Brain microvascular endothelial cell (primary cell): ENCODE measurements at regions not wholly inside any gene's neighbourhood (a gene's known extent, or its start where the extent isn't known, plus 50 kb on each side); places are given as distances from the start of the nearest gene placed in this dataset.
"Not testable (repeated sequence)": the region's sequence is repeated elsewhere in the genome, so short reads cannot be mapped to it uniquely, and the experiment has no call there.

Experiments
- DNase-seq: peaks from one replicate; pipeline ENCODE4 v3.0.0-alpha.2; 2020
- H3K27ac ChIP-seq: fragments of 250-450 bp; sonication (Bioruptor Pico); 2 replicates; pipeline ENCODE4 v1.5.1; 2020; ENCODE audit warnings: mild to moderate bottlenecking, moderate library complexity
- H3K27me3 ChIP-seq: fragments of 250-450 bp; sonication (Bioruptor Pico); replicated peaks from 2 replicates; pipeline ENCODE4 v1.5.1; 2020; ENCODE audit warnings: mild to moderate bottlenecking
- H3K36me3 ChIP-seq: fragments of 250-450 bp; sonication (Bioruptor Pico); replicated peaks from 2 replicates; pipeline ENCODE4 v1.5.1; 2020; ENCODE audit warnings: mild to moderate bottlenecking
- H3K4me3 ChIP-seq: 2 replicates; pipeline ENCODE4 v1.5.1; 2011; ENCODE audit warnings: low read depth, mild to moderate bottlenecking, control low read depth, low read length, moderate library complexity
- CTCF ChIP-seq: IDR thresholded peaks from 2 replicates; pipeline ENCODE4 v1.5.1; 2011; ENCODE audit warnings: low read depth, mild to moderate bottlenecking, moderate library complexity, low read length, control low read depth, inconsistent platforms; ENCODE audit errors: missing control alignments
- in situ Hi-C: cut with HindIII; loops from 2 replicates; pipeline ENCODE4 v1.10.0; 2017; ENCODE audit warnings: low sequenced_read_pairs, low pct_ligation_motif_present

GRCh38 chr5:25458628-25459027 is 813.9 kb upstream of the CDH10 start:
- Histone ChIP-seq H3K36me3 (no peaks in the 10 kb centered on the region), H3K27me3 (no peaks in the 10 kb centered on the region), H3K27ac (no peak overlapping the region), H3K4me3 (no peak overlapping the region)
- TF ChIP-seq CTCF, result no peak
- in situ Hi-C loops, result no loop called here
- DNase-seq, result no peak

- no peak overlapping the region for H3K27ac ChIP-seq
- TF ChIP-seq CTCF, result no peak
- in situ Hi-C loops, result no loop called here
- DNase-seq, result no peak
- H3K4me3 ChIP-seq, result no peak overlapping the region
- no peaks in the 10 kb centered on the region for H3K27me3 ChIP-seq
- H3K36me3 ChIP-seq, result no peaks in the 10 kb centered on the region
Observed at GRCh38 chr5:25453500-25453899, 808.7 kb upstream of the CDH10 start.

DNA sequence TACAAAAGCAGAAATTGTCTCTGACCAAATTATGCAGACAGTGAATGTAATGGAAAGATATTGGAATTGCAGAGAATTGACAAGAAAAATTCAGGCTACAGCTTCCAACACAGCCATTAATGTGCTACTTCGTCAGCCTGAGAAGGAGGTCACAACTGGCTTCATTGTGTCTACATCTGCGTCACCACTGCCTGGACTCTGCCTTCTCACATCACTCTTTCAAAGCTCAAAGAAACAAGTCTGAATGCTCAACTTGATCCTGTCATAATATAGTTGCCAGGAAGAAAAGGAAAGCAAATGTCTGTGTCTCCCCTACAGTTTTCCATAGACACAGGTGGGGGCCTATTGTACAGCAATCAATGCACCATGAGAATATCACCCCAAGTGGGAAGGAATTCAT is 806.5 kb upstream of the CDH10 start:
- no peaks in the 10 kb centered on the region for H3K27me3 ChIP-seq

GRCh38 chr5:25448646-25449045 is 803.9 kb upstream of the CDH10 start:
- DNase-seq, result no peak
- no peak for TF ChIP-seq CTCF
- Histone ChIP-seq H3K27me3 (no peaks in the 10 kb centered on the region), H3K36me3 (no peaks in the 10 kb centered on the region), H3K27ac (no peak overlapping the region), H3K4me3 (no peak overlapping the region)
- in situ Hi-C loops, result no loop called here

More for the DNA sequence above, 806.5 kb upstream of the CDH10 start:
- no peaks in the 10 kb centered on the region for H3K36me3 ChIP-seq
- in situ Hi-C loops, result no loop called here
- DNase-seq, result no peak
- H3K4me3 ChIP-seq, result no peak overlapping the region
- no peak overlapping the region for H3K27ac ChIP-seq
- TF ChIP-seq CTCF, result no peak

DNA sequence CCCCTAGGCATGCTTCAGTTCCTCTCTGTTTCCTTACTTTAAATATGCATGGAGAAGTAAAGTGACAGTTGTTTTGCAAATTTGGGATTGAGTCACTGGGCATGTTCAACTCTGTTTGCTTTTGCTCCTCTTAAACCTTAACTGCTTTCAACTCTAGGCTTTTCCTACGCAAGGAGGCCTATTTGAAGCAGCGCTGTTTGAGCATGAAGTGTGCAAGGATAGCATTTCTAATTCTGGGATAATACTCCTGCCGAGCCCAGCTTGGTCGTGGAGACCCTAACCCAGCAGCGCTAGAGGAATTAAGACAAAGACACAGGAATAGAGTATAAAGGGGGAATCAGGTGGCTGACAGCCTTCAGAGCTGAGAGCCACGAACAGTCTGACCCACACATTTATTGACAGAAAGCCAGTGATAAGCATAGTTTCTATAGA is 803.4 kb upstream of the CDH10 start:
- no peak for DNase-seq
- H3K27ac ChIP-seq, result no peak overlapping the region
- in situ Hi-C loops, result no loop called here
- no peak for TF ChIP-seq CTCF
- no peak overlapping the region for H3K4me3 ChIP-seq
- H3K36me3 ChIP-seq, result no peaks in the 10 kb centered on the region
- no peaks in the 10 kb centered on the region for H3K27me3 ChIP-seq

DNA sequence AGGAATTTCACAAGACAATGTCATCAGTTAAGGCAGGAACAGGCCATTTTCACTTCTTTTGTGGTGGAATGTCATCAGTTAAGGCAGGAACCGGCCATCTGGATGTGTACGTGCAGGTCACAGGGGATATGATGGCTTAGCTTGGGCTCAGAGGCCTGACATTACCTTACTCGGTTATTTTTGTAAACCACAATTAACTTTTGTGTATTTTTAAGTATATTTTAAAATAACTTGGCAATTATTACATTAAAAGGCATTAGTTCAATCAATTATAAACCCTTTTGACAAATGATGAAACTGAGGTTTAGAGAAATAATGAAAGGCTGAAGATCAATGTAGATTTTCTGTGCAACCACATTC is 801.3 kb upstream of the CDH10 start:
- H3K4me3 ChIP-seq, DNase-seq, in situ Hi-C loops, H3K27ac ChIP-seq, H3K27me3 ChIP-seq, H3K36me3 ChIP-seq: not testable (repeated sequence)

DNA sequence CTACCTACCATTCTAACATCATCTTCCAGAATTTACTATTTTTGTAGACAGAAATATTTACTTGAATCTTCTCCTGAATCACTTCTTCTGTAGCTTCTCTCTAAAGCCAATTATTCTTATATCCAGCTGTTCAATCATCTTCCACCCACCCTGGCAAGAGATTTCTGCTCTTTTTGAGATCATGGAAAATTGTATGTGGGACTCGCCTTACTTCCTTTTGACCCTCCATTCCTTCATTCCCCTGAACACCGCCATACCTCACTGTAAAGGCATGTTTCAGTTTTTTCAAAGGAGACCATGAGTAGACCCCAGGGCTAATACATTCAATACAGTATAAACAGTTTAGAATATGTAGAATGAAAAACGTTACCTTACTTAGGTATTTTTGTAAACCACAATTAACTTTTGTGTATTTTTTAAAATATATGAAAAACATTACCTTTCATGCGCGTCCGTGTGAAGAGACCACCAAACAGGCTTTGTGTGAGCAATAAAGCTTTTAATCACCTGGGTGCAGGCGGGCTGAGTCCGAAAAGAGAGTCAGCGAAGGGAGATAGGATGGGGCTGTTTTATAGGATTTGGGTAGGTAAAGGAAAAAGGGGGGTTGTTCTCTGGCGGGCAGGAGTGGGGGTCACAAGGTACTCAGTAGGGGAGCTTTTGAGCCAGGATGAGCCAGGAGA is 800.7 kb upstream of the CDH10 start:
- H3K27ac ChIP-seq, in situ Hi-C loops, DNase-seq, H3K4me3 ChIP-seq, H3K36me3 ChIP-seq, H3K27me3 ChIP-seq: not testable (repeated sequence)
